Calu3 (cell line): ENCODE measurements at regions not wholly inside any gene's neighbourhood (a gene's known extent, or its start where the extent isn't known, plus 50 kb on each side); places are given as distances from the start of the nearest gene placed in this dataset.

ENCODE experiments used
- BruUV-seq: library from RNA; stranded (reverse); fragments of 400-500 nt; replicated peaks from 2 replicates; lab custom pipeline; 2021; lab: Mats Ljungman, UMichigan
- CTCF ChIA-PET: fragments of 300-600 bp; sonication (Branson Sonifier 250); formaldehyde crosslinking; loops from one replicate; lab custom pipeline; 2022; ENCODE audit warnings: antibody characterized with exemption; lab: Charles Lee
- DNase-seq: peaks from one replicate; pipeline ENCODE4 v3.0.0; 2022
- H3K27ac Mint-ChIP-seq: one replicate; pipeline ENCODE4 v1.8.0; 2022; ENCODE audit warnings: mixed read lengths; ENCODE audit not compliant: unreplicated experiment
- H3K27me3 Mint-ChIP-seq: one replicate; pipeline ENCODE4 v1.8.0; 2022; ENCODE audit warnings: mixed read lengths; ENCODE audit not compliant: unreplicated experiment
- H3K36me3 Mint-ChIP-seq: one replicate; pipeline ENCODE4 v1.8.0; 2022; ENCODE audit warnings: mild to moderate bottlenecking, moderate library complexity, mixed read lengths; ENCODE audit not compliant: insufficient read depth, unreplicated experiment
- H3K4me1 Mint-ChIP-seq: one replicate; pipeline ENCODE4 v1.8.0; 2022; ENCODE audit warnings: mild to moderate bottlenecking, low read depth, mixed read lengths; ENCODE audit not compliant: unreplicated experiment
- H3K4me3 Mint-ChIP-seq: one replicate; pipeline ENCODE4 v1.8.0; 2022; ENCODE audit warnings: mild to moderate bottlenecking, low read depth, moderate library complexity, mixed read lengths; ENCODE audit not compliant: unreplicated experiment
- H3K9me3 Mint-ChIP-seq: one replicate; pipeline ENCODE4 v1.8.0; 2022; ENCODE audit warnings: low read depth, mixed read lengths; ENCODE audit not compliant: unreplicated experiment
- intact Hi-C: fragments of 100-400 bp; cut with micrococcal nuclease; formaldehyde crosslinking; loops from one replicate; pipeline ENCODE4 v1.10.0; 2022; ENCODE audit not compliant: unreplicated experiment
- microRNA-seq: library from miRNA; unstranded; fragments of <30 nt; microRNA quantifications from one replicate; pipeline ENCODE4 v1.2.0, GENCODE V29; 2022
- TF ChIP-seq, protein P1 (sequence below): fragments of 200-600 bp; IDR thresholded peaks from one replicate; pipeline ENCODE4 v1.8.0; 2022; ENCODE audit warnings: antibody characterized with exemption; ENCODE audit not compliant: unreplicated experiment

- BruUV-seq = no TSS peak
- TF ChIP-seq, protein P1, sequence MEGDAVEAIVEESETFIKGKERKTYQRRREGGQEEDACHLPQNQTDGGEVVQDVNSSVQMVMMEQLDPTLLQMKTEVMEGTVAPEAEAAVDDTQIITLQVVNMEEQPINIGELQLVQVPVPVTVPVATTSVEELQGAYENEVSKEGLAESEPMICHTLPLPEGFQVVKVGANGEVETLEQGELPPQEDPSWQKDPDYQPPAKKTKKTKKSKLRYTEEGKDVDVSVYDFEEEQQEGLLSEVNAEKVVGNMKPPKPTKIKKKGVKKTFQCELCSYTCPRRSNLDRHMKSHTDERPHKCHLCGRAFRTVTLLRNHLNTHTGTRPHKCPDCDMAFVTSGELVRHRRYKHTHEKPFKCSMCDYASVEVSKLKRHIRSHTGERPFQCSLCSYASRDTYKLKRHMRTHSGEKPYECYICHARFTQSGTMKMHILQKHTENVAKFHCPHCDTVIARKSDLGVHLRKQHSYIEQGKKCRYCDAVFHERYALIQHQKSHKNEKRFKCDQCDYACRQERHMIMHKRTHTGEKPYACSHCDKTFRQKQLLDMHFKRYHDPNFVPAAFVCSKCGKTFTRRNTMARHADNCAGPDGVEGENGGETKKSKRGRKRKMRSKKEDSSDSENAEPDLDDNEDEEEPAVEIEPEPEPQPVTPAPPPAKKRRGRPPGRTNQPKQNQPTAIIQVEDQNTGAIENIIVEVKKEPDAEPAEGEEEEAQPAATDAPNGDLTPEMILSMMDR = no peak
- Mint-ChIP-seq H3K27me3 (peaks cover 16% of the 10 kb centered on the region), H3K4me1 (no peaks in the 10 kb centered on the region), H3K36me3 (no peaks in the 10 kb centered on the region), H3K9me3 (no peaks in the 10 kb centered on the region), H3K27ac (no peak overlapping the region), H3K4me3 (no peak overlapping the region)
- CTCF ChIA-PET = no interaction called here
- DNase-seq = no peak
- intact Hi-C loops = no loop called here
These were observed 53.2 kb upstream of the ACO1 start for GRCh38 chr9:32331240-32331639.

- intact Hi-C loops = no loop called here
- TF ChIP-seq, protein P1 = no peak
- BruUV-seq = no TSS peak
- Mint-ChIP-seq H3K9me3 (no peaks in the 10 kb centered on the region), H3K27me3 (no peaks in the 10 kb centered on the region), H3K27ac (no peak overlapping the region), H3K4me1 (peaks cover 1% of the 10 kb centered on the region), H3K4me3 (no peak overlapping the region), H3K36me3 (no peaks in the 10 kb centered on the region)
- no peak for DNase-seq
- CTCF ChIA-PET = no interaction called here
These were observed 50.3 kb upstream of the ACO1 start for GRCh38 chr9:32334112-32334511.

Small RNA genes in the stretch of these regions (microRNA-seq; reads per million reads assigned to microRNA genes)
- gene MIR873 = 56.3 reads per million, percentile 57 among the genes with 10 or more reads in this experiment
- gene MIR876 = 31.6 reads per million, percentile 50 among the genes with 10 or more reads in this experiment
